ENCODE measurements at regions not wholly inside any gene's neighbourhood (a gene's known extent, or its start where the extent isn't known, plus 50 kb on each side); places are given as distances from the start of the nearest gene placed in this dataset.
A peak's percentile ranks its signal among the peaks of the same experiment; 100 is the strongest.

- H3K79me2 ChIP-seq (ENCODE audit: control insufficient read depth, insufficient read depth, low read length), result no peaks in the 10 kb centered on the region
- TF ChIP-seq, protein P1, sequence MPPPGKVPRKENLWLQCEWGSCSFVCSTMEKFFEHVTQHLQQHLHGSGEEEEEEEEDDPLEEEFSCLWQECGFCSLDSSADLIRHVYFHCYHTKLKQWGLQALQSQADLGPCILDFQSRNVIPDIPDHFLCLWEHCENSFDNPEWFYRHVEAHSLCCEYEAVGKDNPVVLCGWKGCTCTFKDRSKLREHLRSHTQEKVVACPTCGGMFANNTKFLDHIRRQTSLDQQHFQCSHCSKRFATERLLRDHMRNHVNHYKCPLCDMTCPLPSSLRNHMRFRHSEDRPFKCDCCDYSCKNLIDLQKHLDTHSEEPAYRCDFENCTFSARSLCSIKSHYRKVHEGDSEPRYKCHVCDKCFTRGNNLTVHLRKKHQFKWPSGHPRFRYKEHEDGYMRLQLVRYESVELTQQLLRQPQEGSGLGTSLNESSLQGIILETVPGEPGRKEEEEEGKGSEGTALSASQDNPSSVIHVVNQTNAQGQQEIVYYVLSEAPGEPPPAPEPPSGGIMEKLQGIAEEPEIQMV (tag; conservative IDR thresholded peaks at IDR 0.05; ENCODE audit: low read depth), result peak; percentile 85
- no peak for TF ChIP-seq EGR1 (conservative IDR thresholded peaks at IDR 0.05)
- no peak overlapping the region for H3K4me3 ChIP-seq
- no peak overlapping the region for H3K9ac ChIP-seq (ENCODE audit: insufficient read depth in 1 of 2, low read depth in 2 of 2, low read length in 2 of 2)
- whole genome bisulfite sequencing (ENCODE audit: insufficient coverage, low coverage, missing lambda C conversion rate), result 2% methylated on average over 9 of the region's 9 CpGs
- no peak for FAIRE-seq
- no peaks in the 10 kb centered on the region for H3K9me1 ChIP-seq (ENCODE audit: control insufficient read depth, insufficient read depth, low read length)
- H3K9me3 ChIP-seq (replicated peaks; ENCODE audit: control insufficient read depth, insufficient read depth, low read depth, low read length), result no peaks in the 10 kb centered on the region
- intact Hi-C loops (cut with micrococcal nuclease), result no loop called here
- no peaks in the 10 kb centered on the region for H3K36me3 ChIP-seq (ENCODE audit: control insufficient read depth, insufficient read depth, low read length)
- H3K27me3 ChIP-seq (ENCODE audit: control insufficient read depth in 2 of 2, insufficient read depth in 2 of 2, low read length in 2 of 2), result peaks cover 26 to 59% of the 10 kb centered on the region in 2 experiments
- DNase-seq (ENCODE audit: extremely low read depth in 1 of 4, low spot score in 3 of 4), result no peak
- peak; percentile 23; the same call in 1 of the 3 replicates for ATAC-seq
- 0 out of 2 replicates have a peak overlapping the region, but pooled peaks have one; percentile 23 for H2AFZ ChIP-seq (ENCODE audit: low read depth, low read length)
- H3K4me2 ChIP-seq (ENCODE audit: insufficient read depth, low read length), result no peak overlapping the region; the same call in 1 of the 2 replicates
- 0 out of 2 replicates have a peak, but pooled peaks cover 7% of the 10 kb centered on the region for H4K20me1 ChIP-seq (replicated peaks; ENCODE audit: control insufficient read depth, insufficient read depth, low read length)
- no peak overlapping the region for H3K27ac ChIP-seq (ENCODE audit: extremely low read depth, low read depth, low read length)
- ChIA-PET CTCF (ENCODE audit: low intra/inter-chr PET ratio) (no interaction called here), POLR2A (interaction anchor here (0.6 to 1.0 kb wide), 2 partner anchors 57 to 160 kb away, joined by 3 read pairs; no protein-coding TSS in a partner anchor)
- H3K4me1 ChIP-seq (replicated peaks in 1 of 2; ENCODE audit: control insufficient read depth in 2 of 2, insufficient read depth in 2 of 2, low read length in 2 of 2), result peaks cover 4 to 12% of the 10 kb centered on the region in 2 experiments; a peak in 3 of 5 replicates
- BruUV-seq (replicated peaks), result no TSS peak
- in situ Hi-C loops (cut with MboI), result no loop called here
Observed at GRCh38 chr1:223037845-223038244, 105.2 kb downstream of the TLR5 start.

DNA sequence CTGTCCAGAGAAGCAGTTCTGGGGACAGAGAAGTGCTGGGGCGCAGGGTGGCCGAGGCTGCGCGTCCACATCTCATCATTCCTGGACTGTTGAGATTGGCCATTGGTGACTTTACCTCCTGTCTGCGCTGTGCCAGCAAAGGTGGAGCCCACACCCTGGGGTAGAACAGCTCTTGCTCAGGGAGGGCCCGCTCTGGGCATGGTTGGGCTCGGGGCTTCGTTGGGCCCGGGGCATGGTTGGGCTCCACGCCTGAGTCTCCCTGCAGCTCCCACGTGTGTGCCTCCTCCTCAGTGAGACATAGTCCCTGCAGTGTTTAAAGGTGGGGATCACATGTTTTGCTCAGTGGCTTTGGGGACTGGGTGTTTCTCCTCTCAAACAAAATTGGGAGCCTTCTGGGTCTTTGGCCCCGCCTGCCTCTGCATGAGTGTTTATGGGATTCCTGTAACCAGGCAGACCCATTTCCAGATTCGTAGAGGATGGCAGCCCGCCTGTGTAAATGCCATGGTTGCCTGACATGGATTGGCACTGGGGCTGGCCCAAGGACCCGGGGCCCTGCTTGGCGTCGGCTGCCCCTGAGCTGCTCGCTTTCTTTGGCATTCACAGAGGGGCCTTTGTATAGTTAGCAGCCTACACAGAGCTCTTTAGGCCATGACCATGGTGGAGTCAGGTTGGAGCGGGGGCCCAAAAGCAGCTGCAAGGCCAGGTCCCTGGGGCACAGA is 104.6 kb downstream of the TLR5 start:
- 0 out of 2 replicates have a peak, but pooled peaks cover 7% of the 10 kb centered on the region for H4K20me1 ChIP-seq (replicated peaks; ENCODE audit: control insufficient read depth, insufficient read depth, low read length)
- H2AFZ ChIP-seq (ENCODE audit: low read depth, low read length), result no peak overlapping the region
- in situ Hi-C loops (cut with MboI) (no loop called here), intact Hi-C loops (cut with micrococcal nuclease) (no loop called here)
- DNase-seq (ENCODE audit: extremely low read depth in 1 of 4, low spot score in 3 of 4) (no peak), ATAC-seq (no peak), FAIRE-seq (no peak)
- no TSS peak for BruUV-seq (replicated peaks)
- WGBS (ENCODE audit: insufficient coverage, low coverage, missing lambda C conversion rate), result 3% methylated on average over 19 of the region's 19 CpGs
- CTCF ChIA-PET (ENCODE audit: low intra/inter-chr PET ratio), result no interaction called here
- POLR2A ChIA-PET, result no interaction called here
- H3K9me1 ChIP-seq (ENCODE audit: control insufficient read depth, insufficient read depth, low read length), result no peaks in the 10 kb centered on the region
- no peak overlapping the region for H3K4me3 ChIP-seq
- no peaks in the 10 kb centered on the region for H3K79me2 ChIP-seq (ENCODE audit: control insufficient read depth, insufficient read depth, low read length)
- no peak overlapping the region for H3K4me2 ChIP-seq (ENCODE audit: insufficient read depth, low read length)
- no peak overlapping the region; a peak in 1 of 4 replicates for H3K9ac ChIP-seq (ENCODE audit: insufficient read depth in 1 of 2, low read depth in 2 of 2, low read length in 2 of 2)
- H3K36me3 ChIP-seq (ENCODE audit: control insufficient read depth, insufficient read depth, low read length), result no peaks in the 10 kb centered on the region
- no peak overlapping the region for H3K27ac ChIP-seq (ENCODE audit: extremely low read depth, low read depth, low read length)
- peaks cover 21 to 59% of the 10 kb centered on the region in 2 experiments for H3K27me3 ChIP-seq (ENCODE audit: control insufficient read depth in 2 of 2, insufficient read depth in 2 of 2, low read length in 2 of 2)
- H3K9me3 ChIP-seq (replicated peaks; ENCODE audit: control insufficient read depth, insufficient read depth, low read depth, low read length), result no peaks in the 10 kb centered on the region
- H3K4me1 ChIP-seq (replicated peaks in 1 of 2; ENCODE audit: control insufficient read depth in 2 of 2, insufficient read depth in 2 of 2, low read length in 2 of 2), result peaks cover 4 to 12% of the 10 kb centered on the region in 2 experiments; a peak in 3 of 5 replicates
- no peak for TF ChIP-seq HLTF (IDR thresholded peaks at IDR 0.05)
- TF ChIP-seq NR3C1 (CRISPR knock-in tag; IDR thresholded peaks at IDR 0.05), result no peak
- TF ChIP-seq POLR3G (IDR thresholded peaks at IDR 0.05; ENCODE audit: extremely low read depth, insufficient read length, insufficient replicate concordance), result no peak
- TF ChIP-seq NFXL1 (CRISPR knock-in tag; IDR thresholded peaks at IDR 0.05), result no peak
- TF ChIP-seq, protein P2, sequence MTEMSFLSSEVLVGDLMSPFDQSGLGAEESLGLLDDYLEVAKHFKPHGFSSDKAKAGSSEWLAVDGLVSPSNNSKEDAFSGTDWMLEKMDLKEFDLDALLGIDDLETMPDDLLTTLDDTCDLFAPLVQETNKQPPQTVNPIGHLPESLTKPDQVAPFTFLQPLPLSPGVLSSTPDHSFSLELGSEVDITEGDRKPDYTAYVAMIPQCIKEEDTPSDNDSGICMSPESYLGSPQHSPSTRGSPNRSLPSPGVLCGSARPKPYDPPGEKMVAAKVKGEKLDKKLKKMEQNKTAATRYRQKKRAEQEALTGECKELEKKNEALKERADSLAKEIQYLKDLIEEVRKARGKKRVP (CRISPR knock-in tag; IDR thresholded peaks at IDR 0.05), result no peak
- no peak for TF ChIP-seq HMGN3 (IDR thresholded peaks at IDR 0.05; ENCODE audit: borderline replicate concordance, extremely low read depth, insufficient read length, low read depth, low read length)
- no peak for TF ChIP-seq ZKSCAN8 (CRISPR knock-in tag; IDR thresholded peaks at IDR 0.05)
- no peak for TF ChIP-seq FIP1L1 (IDR thresholded peaks at IDR 0.05; ENCODE audit: low read depth, low read length, poor library complexity, severe bottlenecking)
